Erythroblast (primary cell): ENCODE measurements at regions not wholly inside any gene's neighbourhood (a gene's known extent, or its start where the extent isn't known, plus 50 kb on each side); places are given as distances from the start of the nearest gene placed in this dataset.

Source experiments
- GATA1 ChIP-seq: IDR thresholded peaks from 2 replicates; pipeline ENCODE4 v1.6.1; 2011; ENCODE audit warnings: low read depth, mild to moderate bottlenecking, control low read depth, low read length, moderate library complexity
- POLR2A ChIP-seq: IDR thresholded peaks from 2 replicates; pipeline ENCODE4 v1.6.1; 2011; ENCODE audit warnings: mild to moderate bottlenecking, low read length

DNA sequence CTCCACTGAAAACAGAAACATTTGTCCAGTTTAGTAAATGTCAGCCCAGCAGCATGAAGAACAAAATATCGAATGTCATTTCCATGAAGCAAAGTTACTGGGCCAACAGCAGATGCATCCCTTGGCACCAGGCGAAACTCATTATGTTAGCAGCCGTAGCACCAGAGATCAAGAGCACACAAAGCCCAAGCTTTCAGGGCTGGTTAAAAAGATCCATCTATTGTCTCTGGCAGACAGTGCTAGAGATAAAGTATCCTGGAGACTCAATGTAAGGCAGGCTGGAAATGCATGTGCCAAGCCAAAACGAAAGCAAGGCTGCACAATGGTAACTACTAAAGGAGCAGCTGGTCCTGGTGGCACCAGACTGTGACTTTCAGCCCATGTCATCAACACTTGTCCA lies 120.3 kb upstream of the PLEKHG7 start:
- no peak for TF ChIP-seq POLR2A
- no peak for TF ChIP-seq GATA1
